Adrenal gland (tissue), 5 donors: ENCODE measurements at regions not wholly inside any gene's neighbourhood (a gene's known extent, or its start where the extent isn't known, plus 50 kb on each side); places are given as distances from the start of the nearest gene placed in this dataset.
"Not testable (repeated sequence)": the region's sequence is repeated elsewhere in the genome, so short reads cannot be mapped to it uniquely, and the experiment has no call there.

Source experiments
- CTCF ChIP-seq, 6 experiments: fragments of 450-650 bp in 4 of 6; fragments of 200-600 bp in 2 of 6; sonication (generic) in 1 of 6; IDR thresholded peaks; 1 replicate in 5 of 6; 2 replicates in 1 of 6; pipeline versions ENCODE4 v1.5.1 to v1.8.0; 2016 to 2021; ENCODE audit warnings: antibody characterized with exemption in 6 of 6, mild to moderate bottlenecking in 2 of 6, moderate library complexity in 1 of 6
- POLR2A ChIP-seq, 2 donors: fragments of 450-650 bp; IDR thresholded peaks; one replicate each; pipeline ENCODE4 v1.6.1; 2017; ENCODE audit warnings: antibody characterized with exemption in 2 of 2, mild to moderate bottlenecking in 2 of 2, moderate library complexity in 1 of 2
- donor health status: DM: no; HTN: no; CAD: no.

GRCh38 chr21:9592591-9592990, 928.8 kb upstream of the TPTE start:
- TF ChIP-seq CTCF, POLR2A (IDR thresholded peaks at IDR 0.05): not testable (repeated sequence)
